CD14-positive monocyte (primary cell): ENCODE measurements at regions not wholly inside any gene's neighbourhood (a gene's known extent, or its start where the extent isn't known, plus 50 kb on each side); places are given as distances from the start of the nearest gene placed in this dataset.

ENCODE experiments used
- DNase-seq, 3 donors: peaks; one replicate each; pipeline ENCODE4 v3.0.0-alpha.2; 2011 to 2022
- H2AFZ ChIP-seq: 2 replicates; pipeline ENCODE4 v1.6.0; 2012; ENCODE audit warnings: mild to moderate bottlenecking, low read depth, low read length, inconsistent platforms; ENCODE audit not compliant: insufficient read depth, poor library complexity, severe bottlenecking
- H3K27ac ChIP-seq, 2 donors: 1 replicate in 1 of 2; 2 replicates in 1 of 2; pipeline ENCODE4 v1.5.1; 2012 to 2013; ENCODE audit warnings: low read length in 2 of 2, control low read depth in 1 of 2, inconsistent platforms in 1 of 2, low read depth in 1 of 2, mild to moderate bottlenecking in 1 of 2
- H3K27me3 ChIP-seq, 2 donors: one replicate each; pipeline versions ENCODE4 v1.6.0 to v1.6.1; 2011 to 2013; ENCODE audit warnings: low read length in 2 of 2; ENCODE audit not compliant: control insufficient read depth in 2 of 2, insufficient read depth in 2 of 2
- H3K36me3 ChIP-seq, 2 donors: replicated peaks in 1 of 2; 1 replicate in 1 of 2; 2 replicates in 1 of 2; pipeline versions ENCODE4 v1.5.1 to v1.6.1; 2012 to 2013; ENCODE audit warnings: low read length in 2 of 2, control low read depth in 1 of 2, inconsistent platforms in 1 of 2, mild to moderate bottlenecking in 1 of 2; ENCODE audit not compliant: insufficient read depth in 2 of 2, control insufficient read depth in 1 of 2
- H3K4me1 ChIP-seq, 2 donors: 1 replicate in 1 of 2; 2 replicates in 1 of 2; pipeline versions ENCODE4 v1.5.1 to v1.6.1; 2012 to 2013; ENCODE audit warnings: low read length in 2 of 2, control low read depth in 1 of 2, inconsistent platforms in 1 of 2, mild to moderate bottlenecking in 1 of 2, moderate library complexity in 1 of 2; ENCODE audit not compliant: insufficient read depth in 2 of 2, control insufficient read depth in 1 of 2
- H3K4me2 ChIP-seq: replicated peaks from 2 replicates; pipeline ENCODE3; 2012; ENCODE audit warnings: low read length, moderate library complexity, mild to moderate bottlenecking; ENCODE audit not compliant: poor library complexity, severe bottlenecking; ENCODE audit errors: extremely low read depth
- H3K4me3 ChIP-seq, 3 experiments: fragments of 200-600 bp in 1 of 3; sonication (generic) in 1 of 3; replicated peaks in 1 of 3; 1 replicate in 2 of 3; 2 replicates in 1 of 3; pipeline ENCODE4 v1.5.1; 2011 to 2013; ENCODE audit warnings: low read length in 3 of 3, mild to moderate bottlenecking in 3 of 3, control low read depth in 2 of 3, low read depth in 2 of 3, inconsistent platforms in 1 of 3, moderate library complexity in 1 of 3
- H3K79me2 ChIP-seq: 2 replicates; pipeline ENCODE4 v1.6.0; 2012; ENCODE audit warnings: mild to moderate bottlenecking, control low read depth, inconsistent platforms, low read length, moderate library complexity; ENCODE audit not compliant: insufficient read depth
- H3K9ac ChIP-seq: 2 replicates; pipeline ENCODE4 v1.6.0; 2017; ENCODE audit warnings: low read length, mild to moderate bottlenecking; ENCODE audit not compliant: insufficient read depth, poor library complexity, severe bottlenecking
- H3K9me3 ChIP-seq, 2 donors: replicated peaks in 1 of 2; 1 replicate in 1 of 2; 2 replicates in 1 of 2; pipeline versions ENCODE4 v1.5.1 to v1.6.1; 2012 to 2013; ENCODE audit warnings: low read length in 2 of 2, control low read depth in 1 of 2; ENCODE audit not compliant: control insufficient read depth in 1 of 2, insufficient read depth in 1 of 2
- H4K20me1 ChIP-seq: 2 replicates; pipeline ENCODE4 v1.6.0; 2012; ENCODE audit warnings: mild to moderate bottlenecking, low read length, control low read depth, moderate library complexity; ENCODE audit not compliant: insufficient read depth
- H3K27ac Mint-ChIP-seq, 7 donors: one replicate each; pipeline ENCODE4 v1.8.0; 2020; ENCODE audit warnings: mild to moderate bottlenecking in 7 of 7, mixed read lengths in 7 of 7, moderate library complexity in 6 of 7, inconsistent platforms in 2 of 7
- H3K27me3 Mint-ChIP-seq, 3 donors: one replicate each; pipeline ENCODE4 v1.8.0; 2021 to 2022; ENCODE audit warnings: low read depth in 3 of 3, mild to moderate bottlenecking in 3 of 3, mixed read lengths in 3 of 3, moderate library complexity in 3 of 3, inconsistent platforms in 1 of 3
- H3K36me3 Mint-ChIP-seq, 2 donors: one replicate each; pipeline ENCODE4 v1.8.0; 2020; ENCODE audit warnings: mixed read lengths in 2 of 2, inconsistent platforms in 1 of 2, mild to moderate bottlenecking in 1 of 2
- H3K4me1 Mint-ChIP-seq: one replicate; pipeline ENCODE4 v1.8.0; 2020; ENCODE audit warnings: mild to moderate bottlenecking, mixed read lengths
- H3K4me3 Mint-ChIP-seq, 2 donors: one replicate each; pipeline ENCODE4 v1.8.0; 2020; ENCODE audit warnings: mild to moderate bottlenecking in 2 of 2, mixed read lengths in 2 of 2, moderate library complexity in 1 of 2
- H3K9me3 Mint-ChIP-seq, 7 donors: one replicate each; pipeline ENCODE4 v1.8.0; 2020 to 2022; ENCODE audit warnings: mixed read lengths in 7 of 7, mild to moderate bottlenecking in 6 of 7, moderate library complexity in 6 of 7, inconsistent platforms in 2 of 7
- CTCF ChIP-seq: fragments of 200-600 bp; IDR thresholded peaks from one replicate; pipeline ENCODE4 v1.8.0; 2022; ENCODE audit warnings: antibody characterized with exemption, mild to moderate bottlenecking
- WGBS: methylation state at CpG from one replicate; pipeline ENCODE4 v1.1.5; 2013; ENCODE audit warnings: missing lambda C conversion rate; ENCODE audit not compliant: insufficient coverage; 5-methylcytosine and 5-hydroxymethylcytosine counted together
- intact Hi-C, 2 donors: fragments of 100-400 bp; cut with micrococcal nuclease; formaldehyde crosslinking; loops; one replicate each; pipeline versions ENCODE4 v1.15.0 to v1.15.1; 2023

- H3K79me2 ChIP-seq, result no peaks in the 10 kb centered on the region
- WGBS, result no CpG with 5 or more reads among the region's 3 CpGs
- Mint-ChIP-seq H3K4me3 (no peak overlapping the region), H3K27ac (peak overlapping the region in 1 of 7 donors; percentile 26), H3K36me3 (no peaks in the 10 kb centered on the region), H3K9me3 (peaks cover 0 to 3% (median 0%) of the 10 kb centered on the region in 7 donors), H3K27me3 (no peaks in the 10 kb centered on the region), H3K4me1 (peaks cover 2% of the 10 kb centered on the region)
- H3K4me1 ChIP-seq, result no peaks in the 10 kb centered on the region
- H3K27me3 ChIP-seq, result no peaks in the 10 kb centered on the region
- intact Hi-C loops, result no loop called here
- no peak overlapping the region for H3K27ac ChIP-seq
- H3K9me3 ChIP-seq, result no peaks in the 10 kb centered on the region
- no peak for DNase-seq
- no peaks in the 10 kb centered on the region for H3K36me3 ChIP-seq
- no peak overlapping the region for H3K4me3 ChIP-seq
- H4K20me1 ChIP-seq, result no peaks in the 10 kb centered on the region
- no peak for TF ChIP-seq CTCF
- no peak overlapping the region for H2AFZ ChIP-seq
- H3K4me2 ChIP-seq, result no peak overlapping the region
- H3K9ac ChIP-seq, result no peak overlapping the region
These were observed 81.3 kb upstream of the KLF6 start for GRCh38 chr10:3866332-3866731.

- Histone ChIP-seq H3K4me3 (no peak overlapping the region), H3K79me2 (no peaks in the 10 kb centered on the region), H2AFZ (no peak overlapping the region), H3K36me3 (no peaks in the 10 kb centered on the region), H3K9ac (no peak overlapping the region), H3K4me2 (no peak overlapping the region), H4K20me1 (no peaks in the 10 kb centered on the region), H3K27me3 (no peaks in the 10 kb centered on the region), H3K9me3 (no peaks in the 10 kb centered on the region), H3K4me1 (no peaks in the 10 kb centered on the region), H3K27ac (no peak overlapping the region)
- Mint-ChIP-seq H3K9me3 (peaks cover 0 to 3% (median 0%) of the 10 kb centered on the region in 7 donors), H3K27ac (no peak overlapping the region), H3K36me3 (no peaks in the 10 kb centered on the region), H3K27me3 (no peaks in the 10 kb centered on the region), H3K4me3 (no peak overlapping the region), H3K4me1 (peaks cover 3% of the 10 kb centered on the region)
- WGBS, result 100% methylated on average over 1 of the region's 3 CpGs
- no peak for TF ChIP-seq CTCF
- intact Hi-C loops, result no loop called here
- peak in 1 of 3 donors; percentile 12 for DNase-seq
These were observed 80.6 kb upstream of the KLF6 start for GRCh38 chr10:3865565-3865964.
